ENCODE measurements at regions not wholly inside any gene's neighbourhood (a gene's known extent, or its start where the extent isn't known, plus 50 kb on each side); places are given as distances from the start of the nearest gene placed in this dataset.

GRCh38 chr15:69515926-69516325 is 63.3 kb downstream of the RPLP1 start:
- TF ChIP-seq EZH2phosphoT487 (IDR thresholded peaks at IDR 0.05; ENCODE audit: borderline replicate concordance) = no peak
- TF ChIP-seq CTCF (conservative IDR thresholded peaks at IDR 0.05; ENCODE audit: low read length) = no peak
- no peaks in the 10 kb centered on the region for H3K4me1 ChIP-seq (ENCODE audit: insufficient read depth, low read length, poor library complexity, severe bottlenecking)
- no peaks in the 10 kb centered on the region for H3F3A ChIP-seq (ENCODE audit: low read depth)
- no peaks in the 10 kb centered on the region for H3K9me3 ChIP-seq (ENCODE audit: insufficient read depth, low read depth, low read length)
- H2AFZ ChIP-seq (ENCODE audit: low read length) = no peak overlapping the region
- H3K27me3 ChIP-seq (ENCODE audit: insufficient read depth, low read length, poor library complexity, severe bottlenecking) = no peaks in the 10 kb centered on the region
- no peak overlapping the region for H3K9ac ChIP-seq (ENCODE audit: low read depth, low read length, poor library complexity, severe bottlenecking)
- no peaks in the 10 kb centered on the region for H3K36me3 ChIP-seq (ENCODE audit: insufficient read depth, low read length)
- H3K9me2 ChIP-seq (replicated peaks; ENCODE audit: low read depth, low read length) = no peaks in the 10 kb centered on the region
- no peak overlapping the region for H3K4me2 ChIP-seq (ENCODE audit: low read depth, low read length, poor library complexity, severe bottlenecking)
- H3K79me2 ChIP-seq (ENCODE audit: insufficient read depth, low read length) = no peaks in the 10 kb centered on the region
- H4K20me1 ChIP-seq (ENCODE audit: insufficient read depth, low read length, poor library complexity, severe bottlenecking) = no peaks in the 10 kb centered on the region
- no peak overlapping the region for H3K4me3 ChIP-seq (ENCODE audit: low read length, poor library complexity, severe bottlenecking)

- H3F3A ChIP-seq (ENCODE audit: low read depth) = no peaks in the 10 kb centered on the region
- H3K27me3 ChIP-seq (ENCODE audit: insufficient read depth, low read length, poor library complexity, severe bottlenecking) = no peaks in the 10 kb centered on the region
Measured at GRCh38 chr15:69517052-69517451, 64.4 kb downstream of the RPLP1 start.

GRCh38 chr15:69518806-69519205 is 66.2 kb downstream of the RPLP1 start:
- Histone ChIP-seq H3K4me1 (ENCODE audit: insufficient read depth, low read length, poor library complexity, severe bottlenecking) (no peaks in the 10 kb centered on the region), H3K9ac (ENCODE audit: low read depth, low read length, poor library complexity, severe bottlenecking) (no peak overlapping the region), H3K27me3 (ENCODE audit: insufficient read depth, low read length, poor library complexity, severe bottlenecking) (no peaks in the 10 kb centered on the region), H3K4me2 (ENCODE audit: low read depth, low read length, poor library complexity, severe bottlenecking) (no peak overlapping the region), H3K4me3 (ENCODE audit: low read length, poor library complexity, severe bottlenecking) (no peak overlapping the region), H3F3A (ENCODE audit: low read depth) (no peaks in the 10 kb centered on the region), H2AFZ (ENCODE audit: low read length) (no peak overlapping the region), H4K20me1 (ENCODE audit: insufficient read depth, low read length, poor library complexity, severe bottlenecking) (no peaks in the 10 kb centered on the region), H3K36me3 (ENCODE audit: insufficient read depth, low read length) (no peaks in the 10 kb centered on the region), H3K9me2 (replicated peaks; ENCODE audit: low read depth, low read length) (no peaks in the 10 kb centered on the region), H3K79me2 (ENCODE audit: insufficient read depth, low read length) (no peaks in the 10 kb centered on the region), H3K9me3 (ENCODE audit: insufficient read depth, low read depth, low read length) (no peaks in the 10 kb centered on the region)
- TF ChIP-seq CTCF (conservative IDR thresholded peaks at IDR 0.05; ENCODE audit: low read length) (no peak), EZH2phosphoT487 (IDR thresholded peaks at IDR 0.05; ENCODE audit: borderline replicate concordance) (no peak)

More at GRCh38 chr15:69517052-69517451, 64.4 kb downstream of the RPLP1 start:
- Histone ChIP-seq H3K4me3 (ENCODE audit: low read length, poor library complexity, severe bottlenecking) (no peak overlapping the region), H3K9me3 (ENCODE audit: insufficient read depth, low read depth, low read length) (no peaks in the 10 kb centered on the region), H2AFZ (ENCODE audit: low read length) (no peak overlapping the region), H4K20me1 (ENCODE audit: insufficient read depth, low read length, poor library complexity, severe bottlenecking) (no peaks in the 10 kb centered on the region), H3K4me2 (ENCODE audit: low read depth, low read length, poor library complexity, severe bottlenecking) (no peak overlapping the region), H3K4me1 (ENCODE audit: insufficient read depth, low read length, poor library complexity, severe bottlenecking) (no peaks in the 10 kb centered on the region), H3K9ac (ENCODE audit: low read depth, low read length, poor library complexity, severe bottlenecking) (no peak overlapping the region), H3K9me2 (replicated peaks; ENCODE audit: low read depth, low read length) (no peaks in the 10 kb centered on the region), H3K79me2 (ENCODE audit: insufficient read depth, low read length) (no peaks in the 10 kb centered on the region), H3K36me3 (ENCODE audit: insufficient read depth, low read length) (no peaks in the 10 kb centered on the region)
- TF ChIP-seq EZH2phosphoT487 (IDR thresholded peaks at IDR 0.05; ENCODE audit: borderline replicate concordance) (no peak), CTCF (conservative IDR thresholded peaks at IDR 0.05; ENCODE audit: low read length) (no peak)

Measured in Loucy (cell line).